PFSK-1 (cell line): ENCODE measurements at regions not wholly inside any gene's neighbourhood (a gene's known extent, or its start where the extent isn't known, plus 50 kb on each side); places are given as distances from the start of the nearest gene placed in this dataset.

Experiments used
- FOXP2 ChIP-seq: optimal IDR thresholded peaks from 2 replicates; pipeline ENCODE3; 2011; ENCODE audit warnings: borderline replicate concordance, control low read depth, inconsistent platforms; ENCODE audit not compliant: insufficient read depth; ENCODE audit errors: extremely low read length, extremely low read depth
- POLR2AphosphoS5 ChIP-seq: IDR thresholded peaks from 2 replicates; pipeline ENCODE4 v1.6.1; 2012; ENCODE audit warnings: low read depth, mild to moderate bottlenecking, control low read depth, low read length, moderate library complexity
- REST ChIP-seq, 2 experiments: IDR thresholded peaks; 2 replicates each; pipeline versions ENCODE4 v1.6.1 to v1.8.0; 2011 to 2012; ENCODE audit warnings: low read depth in 2 of 2, low read length in 2 of 2, control low read depth in 1 of 2, inconsistent platforms in 1 of 2, mild to moderate bottlenecking in 1 of 2, moderate library complexity in 1 of 2; ENCODE audit not compliant: insufficient read depth in 1 of 2
- SIN3A ChIP-seq: IDR thresholded peaks from 2 replicates; pipeline ENCODE4 v1.6.1; 2012; ENCODE audit warnings: mild to moderate bottlenecking, low read length, moderate library complexity, borderline replicate concordance; ENCODE audit not compliant: insufficient read depth
- TAF1 ChIP-seq: IDR thresholded peaks from 2 replicates; pipeline ENCODE4 v1.6.1; 2012; ENCODE audit warnings: low read length, control low read depth, borderline replicate concordance; ENCODE audit not compliant: insufficient read depth

- TF ChIP-seq TAF1: no peak
- TF ChIP-seq FOXP2: no peak
- no peak for TF ChIP-seq POLR2AphosphoS5
- no peak for TF ChIP-seq SIN3A
- TF ChIP-seq REST (IDR thresholded peaks at IDR 0.05; ENCODE audit: insufficient read depth in 1 of 2, low read depth in 2 of 2, low read length in 2 of 2): no peak
Observed at GRCh38 chr7:115359119-115359518, 437.2 kb downstream of the MDFIC start.

DNA sequence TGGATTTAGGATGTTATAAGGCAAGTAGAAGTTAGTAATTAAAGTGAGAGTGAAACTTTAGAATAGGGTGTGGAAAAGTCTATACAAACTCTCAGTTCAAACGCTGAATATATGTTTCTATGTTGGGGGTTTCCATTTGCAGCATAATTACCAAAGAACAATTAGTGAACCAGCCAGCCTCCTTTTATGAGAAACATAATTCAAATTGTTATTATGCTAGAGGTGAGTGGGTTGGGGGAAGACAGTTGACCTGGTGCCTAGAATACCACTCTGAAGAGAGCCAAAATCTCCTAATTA, 435.8 kb downstream of the MDFIC start:
- TF ChIP-seq SIN3A (no peak), POLR2AphosphoS5 (no peak), TAF1 (no peak), REST (IDR thresholded peaks at IDR 0.05; ENCODE audit: insufficient read depth in 1 of 2, low read depth in 2 of 2, low read length in 2 of 2) (no peak), FOXP2 (no peak)

GRCh38 chr7:115356999-115357702, 435.3 kb downstream of the MDFIC start:
- TF ChIP-seq POLR2AphosphoS5 (no peak; the same call in 1 of the 2 replicates), TAF1 (no peak), FOXP2 (peak; percentile 35), SIN3A (no peak), REST (IDR thresholded peaks at IDR 0.05; ENCODE audit: insufficient read depth in 1 of 2, low read depth in 2 of 2, low read length in 2 of 2) (0 out of 4 replicates have a peak, but pooled peaks of 1 of the 2 experiments have one; percentile 12)

DNA sequence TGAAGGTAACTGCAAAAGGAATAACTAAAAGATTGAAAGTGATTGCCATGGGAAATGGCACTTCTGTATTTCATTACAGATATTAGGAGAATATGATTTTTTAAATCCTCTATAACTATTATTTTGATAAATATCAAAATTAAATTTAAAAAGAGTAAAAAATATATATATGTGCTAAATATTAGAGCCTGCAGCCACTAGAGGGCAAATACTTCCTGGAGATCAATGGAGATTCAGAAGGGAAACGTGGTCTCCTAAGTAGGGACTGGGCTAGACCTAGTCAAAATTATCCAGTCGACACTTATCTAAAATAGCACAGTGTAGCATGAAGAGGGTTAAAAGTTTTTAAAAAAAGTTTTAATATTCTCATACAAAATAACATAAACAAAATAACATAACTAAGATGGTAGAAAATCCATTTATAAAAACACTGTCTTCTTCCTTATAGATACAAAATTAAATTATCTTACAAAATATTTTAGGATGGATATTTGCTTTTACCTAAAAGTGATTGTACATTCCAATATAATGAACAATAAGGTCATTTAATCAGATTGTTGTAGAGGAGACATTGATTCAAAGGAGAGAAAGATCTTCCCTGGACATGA, 434.3 kb downstream of the MDFIC start:
- TF ChIP-seq TAF1 (no peak), REST (IDR thresholded peaks at IDR 0.05; ENCODE audit: insufficient read depth in 1 of 2, low read depth in 2 of 2, low read length in 2 of 2) (no peak), FOXP2 (no peak), SIN3A (no peak), POLR2AphosphoS5 (no peak)

DNA sequence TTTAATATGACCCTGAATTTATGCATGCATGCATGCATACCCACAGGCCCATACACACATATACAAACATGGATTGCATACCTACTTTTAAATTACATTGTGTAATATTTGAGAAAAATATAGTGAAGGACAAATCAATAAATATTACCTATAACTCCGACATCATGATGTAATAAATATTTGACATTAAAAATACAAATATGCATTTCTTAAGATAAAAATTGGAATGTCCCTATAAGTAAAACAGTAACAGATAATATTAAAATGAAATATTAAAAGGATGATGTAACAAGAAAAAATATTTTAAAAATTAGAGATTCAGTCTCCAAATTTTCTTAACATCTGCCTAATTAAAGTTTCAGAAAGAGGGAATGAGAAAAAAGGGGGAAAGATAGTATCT, 433.0 kb downstream of the MDFIC start:
- TF ChIP-seq FOXP2: no peak
- no peak for TF ChIP-seq TAF1
- no peak for TF ChIP-seq SIN3A
- no peak for TF ChIP-seq POLR2AphosphoS5
- TF ChIP-seq REST (IDR thresholded peaks at IDR 0.05; ENCODE audit: insufficient read depth in 1 of 2, low read depth in 2 of 2, low read length in 2 of 2): no peak
